Lower leg skin (tissue), 4 donors: ENCODE measurements at regions not wholly inside any gene's neighbourhood (a gene's known extent, or its start where the extent isn't known, plus 50 kb on each side); places are given as distances from the start of the nearest gene placed in this dataset.

Source experiments
- DNase-seq, 2 donors: peaks; one replicate each; pipeline ENCODE4 v3.0.0-alpha.2; 2019; ENCODE audit warnings: low spot score in 2 of 2
- H3K4me3 ChIP-seq: fragments of 200-600 bp; sonication (generic); 2 replicates; pipeline ENCODE4 v1.5.1; 2017; ENCODE audit warnings: mild to moderate bottlenecking, low read depth; ENCODE audit not compliant: poor library complexity, severe bottlenecking
- POLR2A ChIP-seq, 2 donors: fragments of 450-650 bp; IDR thresholded peaks; one replicate each; pipeline ENCODE4 v1.6.1; 2016 to 2017; ENCODE audit warnings: antibody characterized with exemption in 2 of 2, mild to moderate bottlenecking in 1 of 2, moderate library complexity in 1 of 2
- WGBS, 2 donors: methylation state at CpG; one replicate each; pipeline ENCODE4 v1.1.5; 2018; 5-methylcytosine and 5-hydroxymethylcytosine counted together
- intact Hi-C: fragments of 100-400 bp; cut with DNase I; formaldehyde crosslinking; loops from one replicate; pipeline ENCODE4 v1.15.0; 2023; ENCODE audit warnings: low total_unique reads
- TF ChIP-seq, protein P1 (sequence below), 3 donors: fragments of 450-650 bp; IDR thresholded peaks; one replicate each; pipeline ENCODE4 v1.5.1; 2016; ENCODE audit warnings: antibody characterized with exemption in 3 of 3, mild to moderate bottlenecking in 3 of 3, moderate library complexity in 2 of 3

- 78 to 79% methylated on average over 3 of the region's 3 CpGs for WGBS, 2 donors
- intact Hi-C loops: no loop called here
- DNase-seq: no peak
- no peak for TF ChIP-seq POLR2A (IDR thresholded peaks at IDR 0.05)
- TF ChIP-seq, protein P1, sequence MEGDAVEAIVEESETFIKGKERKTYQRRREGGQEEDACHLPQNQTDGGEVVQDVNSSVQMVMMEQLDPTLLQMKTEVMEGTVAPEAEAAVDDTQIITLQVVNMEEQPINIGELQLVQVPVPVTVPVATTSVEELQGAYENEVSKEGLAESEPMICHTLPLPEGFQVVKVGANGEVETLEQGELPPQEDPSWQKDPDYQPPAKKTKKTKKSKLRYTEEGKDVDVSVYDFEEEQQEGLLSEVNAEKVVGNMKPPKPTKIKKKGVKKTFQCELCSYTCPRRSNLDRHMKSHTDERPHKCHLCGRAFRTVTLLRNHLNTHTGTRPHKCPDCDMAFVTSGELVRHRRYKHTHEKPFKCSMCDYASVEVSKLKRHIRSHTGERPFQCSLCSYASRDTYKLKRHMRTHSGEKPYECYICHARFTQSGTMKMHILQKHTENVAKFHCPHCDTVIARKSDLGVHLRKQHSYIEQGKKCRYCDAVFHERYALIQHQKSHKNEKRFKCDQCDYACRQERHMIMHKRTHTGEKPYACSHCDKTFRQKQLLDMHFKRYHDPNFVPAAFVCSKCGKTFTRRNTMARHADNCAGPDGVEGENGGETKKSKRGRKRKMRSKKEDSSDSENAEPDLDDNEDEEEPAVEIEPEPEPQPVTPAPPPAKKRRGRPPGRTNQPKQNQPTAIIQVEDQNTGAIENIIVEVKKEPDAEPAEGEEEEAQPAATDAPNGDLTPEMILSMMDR (IDR thresholded peaks at IDR 0.05): no peak
- H3K4me3 ChIP-seq: no peak overlapping the region
Measured at GRCh38 chr16:51779240-51779639, 628.2 kb upstream of the SALL1 start.

DNA sequence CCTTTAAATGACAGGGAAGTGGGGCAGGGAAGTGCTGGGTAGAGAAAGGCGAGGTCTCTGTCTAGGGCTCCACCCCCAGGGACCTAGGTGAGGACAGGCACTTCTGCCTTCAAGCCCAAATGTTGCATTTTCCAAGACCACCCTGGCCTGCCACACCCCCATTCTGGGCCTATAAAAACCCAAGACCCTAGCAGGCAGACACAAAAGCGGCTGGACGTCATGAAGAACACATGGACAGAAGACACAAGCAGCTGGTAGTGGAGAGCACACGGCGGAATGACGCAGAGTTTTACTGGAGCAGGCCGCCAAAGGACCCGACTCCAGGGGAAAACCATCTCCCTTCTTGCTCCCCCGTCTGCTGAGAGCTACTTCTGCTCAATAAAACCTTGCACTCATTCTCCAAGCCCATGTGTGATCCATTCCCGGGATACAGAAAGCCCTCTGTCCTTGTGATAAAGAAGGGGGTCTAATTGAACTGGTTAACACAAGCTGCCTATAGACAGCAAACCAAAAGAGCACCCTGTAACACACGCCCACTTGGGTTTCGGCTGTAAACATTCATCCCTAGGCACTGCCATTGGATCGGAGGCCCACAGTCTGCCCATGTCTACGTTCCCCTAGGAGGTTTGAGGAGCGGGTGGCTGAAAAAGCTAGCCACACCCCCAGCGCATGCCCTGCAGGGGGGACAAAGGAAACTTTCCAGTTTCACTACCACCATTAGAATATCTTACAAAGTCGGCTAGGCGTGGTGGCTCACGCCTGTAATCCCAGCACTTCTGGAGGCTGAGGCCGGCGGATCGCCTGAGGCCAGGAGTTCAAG lies 622.2 kb upstream of the SALL1 start:
- H3K4me3 ChIP-seq: no peak overlapping the region
- intact Hi-C loops: no loop called here
- TF ChIP-seq, protein P1 (IDR thresholded peaks at IDR 0.05): no peak
- TF ChIP-seq POLR2A (IDR thresholded peaks at IDR 0.05): no peak
- no peak for DNase-seq
- 67 to 74% methylated on average over 22 of the region's 22 CpGs for WGBS, 2 donors

DNA sequence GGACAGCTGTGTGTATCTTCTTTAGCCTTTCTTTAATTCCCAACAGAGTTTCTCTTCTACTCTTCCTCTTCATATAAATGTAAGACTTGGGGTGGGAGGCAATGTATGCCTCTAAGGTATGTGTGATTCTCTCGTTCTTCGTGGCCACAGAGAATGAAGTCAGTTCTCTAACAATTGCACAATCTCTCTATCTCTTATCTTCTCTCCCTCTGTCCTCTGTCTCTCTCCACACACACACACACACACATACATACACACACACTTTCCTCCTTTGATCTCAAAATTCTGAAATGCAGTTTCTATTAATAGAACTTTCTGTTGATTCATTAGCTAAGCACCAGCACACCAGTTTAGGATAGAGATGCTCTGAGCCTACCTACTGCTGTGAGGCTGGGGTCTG lies 615.7 kb upstream of the SALL1 start:
- 27 to 41% methylated on average over 2 of the region's 2 CpGs for WGBS, 2 donors
- H3K4me3 ChIP-seq: no peak overlapping the region
- intact Hi-C loops: no loop called here
- TF ChIP-seq, protein P1 (IDR thresholded peaks at IDR 0.05): no peak
- TF ChIP-seq POLR2A (IDR thresholded peaks at IDR 0.05): no peak
- DNase-seq: no peak

GRCh38 chr16:51763072-51763661 lies 612.1 kb upstream of the SALL1 start:
- WGBS, 2 donors: 55 to 72% methylated on average over 6 of the region's 6 CpGs
- H3K4me3 ChIP-seq: no peak overlapping the region
- TF ChIP-seq POLR2A (IDR thresholded peaks at IDR 0.05): no peak
- TF ChIP-seq, protein P1 (IDR thresholded peaks at IDR 0.05): no peak
- intact Hi-C loops: no loop called here
- no peak for DNase-seq

DNA sequence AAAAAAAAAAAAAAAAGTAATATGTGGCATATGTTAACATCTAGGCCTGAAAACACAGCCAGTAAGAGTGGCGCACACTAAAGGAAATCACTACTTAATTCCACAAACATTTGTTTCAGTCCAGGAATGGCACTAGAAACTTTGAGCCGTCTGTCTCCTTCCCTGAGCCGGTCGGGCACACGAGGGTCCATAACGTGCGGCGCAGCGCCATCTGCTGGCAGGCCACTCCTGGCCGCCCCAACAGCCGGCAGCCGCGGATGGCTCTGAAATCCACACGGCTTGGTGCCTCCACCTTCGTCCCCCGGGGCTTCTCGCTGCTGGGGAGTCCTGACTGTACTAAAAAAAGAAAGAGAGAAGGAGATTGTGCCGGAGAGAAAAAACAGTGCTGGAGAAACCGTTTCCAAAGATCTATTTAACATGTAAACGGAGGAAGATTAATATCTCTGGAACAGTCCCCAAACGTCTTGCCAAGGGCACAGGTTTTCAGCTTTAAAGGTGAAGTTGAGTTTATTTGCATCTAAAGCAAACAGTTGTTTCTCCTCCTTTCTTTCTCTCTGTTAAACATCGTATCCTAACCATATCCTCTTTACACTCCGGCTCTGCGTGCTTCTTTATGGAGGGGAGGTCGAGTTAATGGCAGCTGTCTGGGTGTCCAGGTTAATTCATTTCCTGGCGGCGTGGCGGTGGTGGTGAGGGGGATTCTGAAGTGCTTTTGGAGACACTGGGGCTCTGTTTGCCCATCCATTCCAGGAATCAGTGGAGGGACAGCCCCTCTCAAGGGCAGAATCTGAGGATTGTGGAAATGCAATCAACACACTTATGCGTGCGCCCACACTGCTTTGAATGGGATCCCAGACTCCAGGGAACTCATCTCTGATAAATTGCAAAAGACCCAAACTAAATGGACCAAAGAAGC lies 611.3 kb upstream of the SALL1 start:
- DNase-seq: peak; percentile 44 to 91
- 19 to 22% methylated on average over 30 of the region's 30 CpGs for WGBS, 2 donors
- intact Hi-C loops: no loop called here
- TF ChIP-seq, protein P1 (IDR thresholded peaks at IDR 0.05): peak in 1 of 3 donors; percentile 18
- no peak for TF ChIP-seq POLR2A (IDR thresholded peaks at IDR 0.05)
- no peak overlapping the region for H3K4me3 ChIP-seq
